ENCODE measurements at regions not wholly inside any gene's neighbourhood (a gene's known extent, or its start where the extent isn't known, plus 50 kb on each side); places are given as distances from the start of the nearest gene placed in this dataset.

DNA sequence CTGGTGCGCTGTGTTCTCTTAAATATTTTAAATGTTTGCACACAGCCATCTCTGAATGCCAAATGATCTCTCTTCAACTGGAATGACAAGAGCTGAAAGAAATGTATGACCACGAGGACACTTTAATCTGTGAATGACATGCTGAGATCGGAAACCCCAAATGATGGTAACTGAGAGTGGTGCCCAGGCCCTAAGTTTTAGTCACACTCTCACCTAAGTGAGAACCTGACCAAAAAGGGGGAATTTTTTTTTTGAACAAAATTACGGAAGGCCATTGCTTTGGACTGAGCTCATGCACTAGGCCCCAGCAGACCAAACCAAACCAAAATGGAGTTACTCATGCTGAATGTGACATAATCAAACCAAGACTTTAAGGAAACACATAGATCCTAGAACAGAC lies 167.1 kb upstream of the TUT7 start:
- DNase-seq (ENCODE audit: low spot score in 2 of 2) = no peak
- TF ChIP-seq, protein P1, sequence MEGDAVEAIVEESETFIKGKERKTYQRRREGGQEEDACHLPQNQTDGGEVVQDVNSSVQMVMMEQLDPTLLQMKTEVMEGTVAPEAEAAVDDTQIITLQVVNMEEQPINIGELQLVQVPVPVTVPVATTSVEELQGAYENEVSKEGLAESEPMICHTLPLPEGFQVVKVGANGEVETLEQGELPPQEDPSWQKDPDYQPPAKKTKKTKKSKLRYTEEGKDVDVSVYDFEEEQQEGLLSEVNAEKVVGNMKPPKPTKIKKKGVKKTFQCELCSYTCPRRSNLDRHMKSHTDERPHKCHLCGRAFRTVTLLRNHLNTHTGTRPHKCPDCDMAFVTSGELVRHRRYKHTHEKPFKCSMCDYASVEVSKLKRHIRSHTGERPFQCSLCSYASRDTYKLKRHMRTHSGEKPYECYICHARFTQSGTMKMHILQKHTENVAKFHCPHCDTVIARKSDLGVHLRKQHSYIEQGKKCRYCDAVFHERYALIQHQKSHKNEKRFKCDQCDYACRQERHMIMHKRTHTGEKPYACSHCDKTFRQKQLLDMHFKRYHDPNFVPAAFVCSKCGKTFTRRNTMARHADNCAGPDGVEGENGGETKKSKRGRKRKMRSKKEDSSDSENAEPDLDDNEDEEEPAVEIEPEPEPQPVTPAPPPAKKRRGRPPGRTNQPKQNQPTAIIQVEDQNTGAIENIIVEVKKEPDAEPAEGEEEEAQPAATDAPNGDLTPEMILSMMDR (IDR thresholded peaks at IDR 0.05) = no peak
- TF ChIP-seq POLR2A (IDR thresholded peaks at IDR 0.05) = no peak
- 89 to 91% methylated on average over 4 of the region's 4 CpGs for WGBS, 2 donors
- no peak overlapping the region for H3K4me3 ChIP-seq (ENCODE audit: low read depth, poor library complexity, severe bottlenecking)
- intact Hi-C loops (cut with DNase I; ENCODE audit: low total_unique reads) = no loop called here

DNA sequence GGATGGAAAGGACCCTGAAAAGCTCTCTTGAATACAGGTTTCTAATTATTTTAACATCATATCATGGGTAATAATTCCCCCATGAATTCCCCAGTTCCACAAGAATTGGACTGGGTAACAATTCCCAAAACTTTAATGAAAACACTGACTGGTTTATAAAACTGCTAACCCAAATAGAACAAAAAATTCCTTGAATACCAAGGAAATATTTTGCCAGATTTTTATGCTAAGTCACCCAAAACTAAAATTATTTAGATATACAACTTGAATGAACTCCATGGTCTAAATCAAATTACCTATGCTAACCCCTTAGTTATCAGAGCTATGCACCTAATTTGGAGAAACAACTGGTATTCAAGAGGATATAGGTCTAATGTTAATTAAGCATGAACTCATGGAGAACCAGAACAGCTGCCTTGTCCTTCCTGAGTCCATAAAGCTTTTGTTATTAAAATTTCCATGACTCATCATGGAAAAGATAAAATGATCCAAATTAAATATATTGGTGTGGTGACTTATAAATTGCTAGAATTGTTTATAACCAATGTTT lies 164.9 kb upstream of the TUT7 start:
- no peak for TF ChIP-seq POLR2A (IDR thresholded peaks at IDR 0.05)
- TF ChIP-seq, protein P1 (IDR thresholded peaks at IDR 0.05) = no peak
- intact Hi-C loops (cut with DNase I; ENCODE audit: low total_unique reads) = no loop called here
- H3K4me3 ChIP-seq (ENCODE audit: low read depth, poor library complexity, severe bottlenecking) = no peak overlapping the region
- DNase-seq (ENCODE audit: low spot score in 2 of 2) = no peak

DNA sequence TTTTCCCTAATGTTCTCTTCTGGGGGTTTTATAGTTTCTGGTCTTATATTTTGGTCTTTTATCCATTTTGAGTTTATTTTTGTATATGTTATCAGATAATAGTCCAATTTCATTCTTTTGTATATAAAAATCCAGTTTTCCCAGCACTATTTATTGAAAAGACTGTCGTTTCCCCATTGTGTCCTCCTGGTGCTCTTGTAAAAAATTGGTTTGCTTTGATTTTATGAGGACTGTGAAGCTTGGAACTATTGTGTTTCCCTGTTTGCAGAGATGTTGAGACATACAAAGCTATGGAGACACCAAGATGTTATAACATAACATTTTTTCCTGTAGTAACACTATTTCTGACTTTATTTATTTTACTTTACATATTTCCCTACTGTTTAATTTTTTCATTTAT lies 163.3 kb upstream of the TUT7 start:
- WGBS, 2 donors = 95 to 98% methylated on average over 1 of the region's 1 CpG
- H3K4me3 ChIP-seq (ENCODE audit: low read depth, poor library complexity, severe bottlenecking) = no peak overlapping the region
- DNase-seq (ENCODE audit: low spot score in 2 of 2) = no peak
- TF ChIP-seq, protein P1 (IDR thresholded peaks at IDR 0.05) = no peak
- no peak for TF ChIP-seq POLR2A (IDR thresholded peaks at IDR 0.05)
- intact Hi-C loops (cut with DNase I; ENCODE audit: low total_unique reads) = no loop called here

DNA sequence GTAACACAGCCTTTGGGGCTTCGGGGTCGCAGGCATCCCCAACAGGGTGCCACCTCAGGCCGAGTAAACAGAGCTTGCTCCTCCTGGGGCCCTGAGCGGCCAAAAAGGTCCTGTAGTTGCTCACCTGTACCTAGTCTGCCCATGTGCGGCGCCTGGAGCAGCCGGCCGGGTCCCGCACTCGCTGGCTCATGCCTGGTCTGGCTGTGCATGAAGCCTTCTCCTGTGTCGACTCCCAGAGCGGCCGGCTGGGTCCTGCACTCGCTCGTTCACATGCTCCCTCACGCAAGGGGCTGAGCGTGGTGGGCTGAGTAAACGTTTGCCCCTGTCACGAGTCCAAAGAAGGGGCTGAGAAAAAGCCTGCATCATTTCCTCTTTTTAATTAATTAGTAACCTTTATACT lies 162.4 kb upstream of the TUT7 start:
- TF ChIP-seq, protein P1 (IDR thresholded peaks at IDR 0.05) = no peak
- TF ChIP-seq POLR2A (IDR thresholded peaks at IDR 0.05) = no peak
- no peak for DNase-seq (ENCODE audit: low spot score in 2 of 2)
- no peak overlapping the region for H3K4me3 ChIP-seq (ENCODE audit: low read depth, poor library complexity, severe bottlenecking)
- intact Hi-C loops (cut with DNase I; ENCODE audit: low total_unique reads) = no loop called here
- 94 to 95% methylated on average over 17 to 19 of the region's 19 CpGs for WGBS, 2 donors

DNA sequence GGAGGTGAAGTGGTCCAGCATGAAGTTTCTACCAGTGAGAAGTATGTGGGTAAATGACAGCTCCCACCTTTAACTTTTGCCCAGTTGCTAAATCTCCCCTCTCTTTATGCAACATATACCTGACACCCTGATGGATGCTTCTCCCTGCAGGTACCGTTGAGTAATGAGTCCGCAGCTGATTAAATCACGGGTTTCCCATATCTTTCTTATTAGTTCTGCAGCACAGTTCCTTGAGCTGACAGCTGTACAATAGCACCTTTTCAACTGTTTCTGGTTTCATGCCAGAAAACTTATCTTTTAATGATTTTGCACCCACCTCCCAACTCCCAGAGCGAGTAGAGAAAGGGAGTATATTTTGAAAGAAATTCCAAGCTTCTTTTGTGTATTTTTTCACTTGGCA lies 161.0 kb upstream of the TUT7 start:
- TF ChIP-seq POLR2A (IDR thresholded peaks at IDR 0.05) = no peak
- TF ChIP-seq, protein P1 (IDR thresholded peaks at IDR 0.05) = no peak
- intact Hi-C loops (cut with DNase I; ENCODE audit: low total_unique reads) = no loop called here
- DNase-seq (ENCODE audit: low spot score in 2 of 2) = no peak
- H3K4me3 ChIP-seq (ENCODE audit: low read depth, poor library complexity, severe bottlenecking) = no peak overlapping the region
- 59 to 63% methylated on average over 4 of the region's 4 CpGs for WGBS, 2 donors

DNA sequence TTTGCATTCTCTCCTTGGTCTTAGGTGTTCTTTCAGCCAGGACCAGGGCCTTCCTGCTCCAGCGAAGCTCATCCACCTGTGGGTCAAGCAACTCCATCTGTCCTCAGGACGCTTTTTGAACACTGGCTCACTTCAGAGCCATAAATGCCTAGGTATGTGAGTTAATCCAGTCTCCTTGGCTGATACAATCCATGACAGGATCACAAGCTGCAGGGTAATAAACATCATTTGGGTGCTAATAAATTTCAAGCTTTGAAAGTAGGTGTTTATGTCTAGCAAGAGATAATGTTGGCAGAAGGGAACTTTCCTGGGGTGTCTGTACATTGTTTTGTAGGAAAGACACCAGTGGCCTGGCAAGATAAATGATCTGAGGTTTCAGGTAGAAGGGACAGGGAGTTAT lies 159.2 kb upstream of the TUT7 start:
- no peak for TF ChIP-seq POLR2A (IDR thresholded peaks at IDR 0.05)
- TF ChIP-seq, protein P1 (IDR thresholded peaks at IDR 0.05) = no peak
- DNase-seq (ENCODE audit: low spot score in 2 of 2) = no peak
- no peak overlapping the region for H3K4me3 ChIP-seq (ENCODE audit: low read depth, poor library complexity, severe bottlenecking)
- WGBS, 2 donors = 96 to 100% methylated on average over 2 of the region's 2 CpGs
- intact Hi-C loops (cut with DNase I; ENCODE audit: low total_unique reads) = loop anchor here (5.0 kb wide), 1 partner anchor 1674 kb away; no protein-coding TSS in a partner anchor
